ENCODE measurements at regions not wholly inside any gene's neighbourhood (a gene's known extent, or its start where the extent isn't known, plus 50 kb on each side); places are given as distances from the start of the nearest gene placed in this dataset.

DNA sequence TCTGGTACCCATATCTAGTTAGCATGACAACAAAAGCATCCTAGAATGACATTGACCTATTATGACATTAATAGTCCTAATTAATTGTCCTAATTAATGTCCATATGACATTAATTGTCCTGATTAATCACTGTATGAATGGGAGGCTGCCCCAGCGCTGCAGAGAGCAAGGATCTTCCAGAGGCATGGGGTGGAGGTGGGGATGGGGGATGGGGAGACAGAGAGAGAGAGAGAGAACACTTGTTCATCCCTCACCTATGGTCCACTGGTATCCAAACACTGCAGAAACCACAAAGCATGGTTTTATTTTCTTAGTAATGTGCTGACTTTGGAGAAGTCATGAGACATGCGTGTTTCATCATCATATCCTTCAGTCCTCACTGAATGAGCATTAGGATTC is 235.1 kb downstream of the FNDC1 start:
- Histone ChIP-seq H3K4me3 (no peak overlapping the region), H3K9me3 (ENCODE audit: control insufficient read depth in 4 of 4, insufficient read depth in 3 of 4, low read length in 3 of 4) (peaks cover 0 to 5% (median 0%) of the 10 kb centered on the region in 4 donors), H3K9ac (ENCODE audit: insufficient read depth in 1 of 2, low read length in 2 of 2) (no peak overlapping the region), H3K36me3 (ENCODE audit: control insufficient read depth in 4 of 4, insufficient read depth in 4 of 4, low read length in 4 of 4) (no peaks in the 10 kb centered on the region), H3K27ac (ENCODE audit: low read depth in 1 of 2, low read length in 1 of 2) (no peak overlapping the region), H3K4me1 (ENCODE audit: control insufficient read depth in 5 of 5, insufficient read depth in 5 of 5, low read length in 5 of 5) (no peaks in the 10 kb centered on the region), H3K27me3 (ENCODE audit: control insufficient read depth in 3 of 3, insufficient read depth in 3 of 3, low read length in 2 of 3) (no peaks in the 10 kb centered on the region)
- no peak for DNase-seq
- ATAC-seq (ENCODE audit: insufficient read depth, low FRiP score) = no peak
- TF ChIP-seq, protein P1, sequence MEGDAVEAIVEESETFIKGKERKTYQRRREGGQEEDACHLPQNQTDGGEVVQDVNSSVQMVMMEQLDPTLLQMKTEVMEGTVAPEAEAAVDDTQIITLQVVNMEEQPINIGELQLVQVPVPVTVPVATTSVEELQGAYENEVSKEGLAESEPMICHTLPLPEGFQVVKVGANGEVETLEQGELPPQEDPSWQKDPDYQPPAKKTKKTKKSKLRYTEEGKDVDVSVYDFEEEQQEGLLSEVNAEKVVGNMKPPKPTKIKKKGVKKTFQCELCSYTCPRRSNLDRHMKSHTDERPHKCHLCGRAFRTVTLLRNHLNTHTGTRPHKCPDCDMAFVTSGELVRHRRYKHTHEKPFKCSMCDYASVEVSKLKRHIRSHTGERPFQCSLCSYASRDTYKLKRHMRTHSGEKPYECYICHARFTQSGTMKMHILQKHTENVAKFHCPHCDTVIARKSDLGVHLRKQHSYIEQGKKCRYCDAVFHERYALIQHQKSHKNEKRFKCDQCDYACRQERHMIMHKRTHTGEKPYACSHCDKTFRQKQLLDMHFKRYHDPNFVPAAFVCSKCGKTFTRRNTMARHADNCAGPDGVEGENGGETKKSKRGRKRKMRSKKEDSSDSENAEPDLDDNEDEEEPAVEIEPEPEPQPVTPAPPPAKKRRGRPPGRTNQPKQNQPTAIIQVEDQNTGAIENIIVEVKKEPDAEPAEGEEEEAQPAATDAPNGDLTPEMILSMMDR (IDR thresholded peaks at IDR 0.05; ENCODE audit: control extremely low read depth, extremely low read depth) = no peak
- 79 to 85% methylated on average over 2 of the region's 2 CpGs for WGBS, 2 donors

DNA sequence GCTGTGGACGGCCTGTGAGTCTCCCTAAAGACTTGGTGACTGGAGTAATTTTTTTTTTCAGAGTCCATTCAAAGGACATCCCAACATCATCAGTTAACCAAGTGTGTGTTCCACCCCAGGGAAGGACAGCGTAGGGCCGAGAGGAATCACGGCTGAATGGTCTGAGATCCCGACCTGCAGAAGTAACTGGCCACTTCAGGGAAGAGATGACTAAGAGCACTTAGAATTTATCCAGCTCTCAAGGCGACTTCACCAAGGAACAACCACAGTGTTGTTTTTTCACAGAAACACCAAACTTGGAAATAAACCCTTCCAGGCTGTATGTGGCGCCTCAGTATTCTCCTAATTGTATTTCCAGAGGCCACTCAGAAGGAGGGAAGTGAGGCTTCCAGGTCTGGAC is 231.6 kb downstream of the FNDC1 start:
- H3K9me3 ChIP-seq (ENCODE audit: control insufficient read depth in 4 of 4, insufficient read depth in 3 of 4, low read length in 3 of 4) = peaks cover 0 to 1% (median 0%) of the 10 kb centered on the region in 4 donors
- H3K27ac ChIP-seq (ENCODE audit: low read depth in 1 of 2, low read length in 1 of 2) = no peak overlapping the region
- no peaks in the 10 kb centered on the region for H3K27me3 ChIP-seq (ENCODE audit: control insufficient read depth in 3 of 3, insufficient read depth in 3 of 3, low read length in 2 of 3)
- no peak for DNase-seq
- H3K4me3 ChIP-seq = no peak overlapping the region
- WGBS, 2 donors = 79 to 82% methylated on average over 7 of the region's 7 CpGs
- H3K36me3 ChIP-seq (ENCODE audit: control insufficient read depth in 4 of 4, insufficient read depth in 4 of 4, low read length in 4 of 4) = no peaks in the 10 kb centered on the region
- TF ChIP-seq, protein P1 (IDR thresholded peaks at IDR 0.05; ENCODE audit: control extremely low read depth, extremely low read depth) = no peak
- H3K4me1 ChIP-seq (ENCODE audit: control insufficient read depth in 5 of 5, insufficient read depth in 5 of 5, low read length in 5 of 5) = no peaks in the 10 kb centered on the region
- ATAC-seq (ENCODE audit: insufficient read depth, low FRiP score) = no peak
- no peak overlapping the region for H3K9ac ChIP-seq (ENCODE audit: insufficient read depth in 1 of 2, low read length in 2 of 2)

DNA sequence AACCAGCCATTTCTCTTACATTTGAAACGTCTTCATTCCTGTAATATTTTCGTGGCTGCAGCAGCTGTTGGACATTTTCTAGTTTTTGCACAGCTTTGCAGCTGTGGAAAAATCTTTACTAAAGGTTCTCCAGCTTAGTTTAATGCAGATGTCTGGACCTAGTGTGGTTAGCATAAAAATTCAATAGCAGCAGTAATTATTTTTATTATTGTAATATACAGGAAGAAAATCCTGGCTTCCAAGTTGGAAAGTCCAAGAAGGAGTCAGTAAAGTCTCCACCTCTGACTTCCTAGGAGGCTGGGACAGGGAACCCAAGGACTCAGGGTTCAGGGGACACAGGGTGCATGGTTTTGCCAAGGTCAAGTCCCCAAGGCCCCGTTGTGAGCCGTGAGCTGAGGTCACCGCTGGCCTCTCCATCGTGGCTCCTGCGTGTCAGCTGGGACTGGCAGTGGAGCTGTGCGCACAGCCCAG is 230.6 kb downstream of the FNDC1 start:
- no peaks in the 10 kb centered on the region for H3K36me3 ChIP-seq (ENCODE audit: control insufficient read depth in 4 of 4, insufficient read depth in 4 of 4, low read length in 4 of 4)
- peaks cover 0 to 1% (median 0%) of the 10 kb centered on the region in 4 donors for H3K9me3 ChIP-seq (ENCODE audit: control insufficient read depth in 4 of 4, insufficient read depth in 3 of 4, low read length in 3 of 4)
- H3K27ac ChIP-seq (ENCODE audit: low read depth in 1 of 2, low read length in 1 of 2) = no peak overlapping the region
- no peak overlapping the region for H3K9ac ChIP-seq (ENCODE audit: insufficient read depth in 1 of 2, low read length in 2 of 2)
- ATAC-seq (ENCODE audit: insufficient read depth, low FRiP score) = no peak
- H3K4me1 ChIP-seq (ENCODE audit: control insufficient read depth in 5 of 5, insufficient read depth in 5 of 5, low read length in 5 of 5) = no peaks in the 10 kb centered on the region
- WGBS, 2 donors = 72 to 84% methylated on average over 8 of the region's 8 CpGs
- no peaks in the 10 kb centered on the region for H3K27me3 ChIP-seq (ENCODE audit: control insufficient read depth in 3 of 3, insufficient read depth in 3 of 3, low read length in 2 of 3)
- peak in 1 of 3 donors; percentile 15 for DNase-seq
- TF ChIP-seq, protein P1 (IDR thresholded peaks at IDR 0.05; ENCODE audit: control extremely low read depth, extremely low read depth) = no peak
- H3K4me3 ChIP-seq = no peak overlapping the region

DNA sequence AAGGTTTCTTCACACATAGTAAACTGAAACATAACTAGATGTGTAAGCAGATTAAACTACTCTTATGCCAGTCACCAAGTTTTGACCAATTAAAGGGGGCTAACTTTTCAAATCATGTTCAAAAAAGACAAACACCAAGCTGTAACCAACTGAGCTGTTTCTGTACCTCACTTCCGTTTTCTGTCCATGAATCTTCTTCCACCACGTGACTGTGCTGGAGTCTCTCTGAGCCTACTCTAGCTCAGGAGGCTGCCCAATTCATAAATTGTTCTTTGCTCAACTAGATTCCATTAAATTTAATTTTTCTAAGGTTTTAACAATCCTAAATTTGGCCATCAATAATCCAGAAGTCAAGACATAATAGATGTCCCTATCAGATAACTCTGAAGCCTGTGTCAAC is 229.4 kb downstream of the FNDC1 start:
- Histone ChIP-seq H3K27ac (ENCODE audit: low read depth in 1 of 2, low read length in 1 of 2) (no peak overlapping the region), H3K27me3 (ENCODE audit: control insufficient read depth in 3 of 3, insufficient read depth in 3 of 3, low read length in 2 of 3) (no peaks in the 10 kb centered on the region), H3K4me1 (ENCODE audit: control insufficient read depth in 5 of 5, insufficient read depth in 5 of 5, low read length in 5 of 5) (no peaks in the 10 kb centered on the region), H3K9me3 (ENCODE audit: control insufficient read depth in 4 of 4, insufficient read depth in 3 of 4, low read length in 3 of 4) (peaks cover 0 to 6% (median 0%) of the 10 kb centered on the region in 4 donors), H3K36me3 (ENCODE audit: control insufficient read depth in 4 of 4, insufficient read depth in 4 of 4, low read length in 4 of 4) (no peaks in the 10 kb centered on the region), H3K4me3 (no peak overlapping the region), H3K9ac (ENCODE audit: insufficient read depth in 1 of 2, low read length in 2 of 2) (no peak overlapping the region)
- DNase-seq (no peak), ATAC-seq (ENCODE audit: insufficient read depth, low FRiP score) (no peak)
- 79 to 87% methylated on average over 2 of the region's 2 CpGs for WGBS, 2 donors
- TF ChIP-seq, protein P1 (IDR thresholded peaks at IDR 0.05; ENCODE audit: control extremely low read depth, extremely low read depth) = no peak

Measured in lung (tissue), 11 donors.